Common myeloid progenitor, CD34-positive (primary cell): ENCODE measurements at regions not wholly inside any gene's neighbourhood (a gene's known extent, or its start where the extent isn't known, plus 50 kb on each side); places are given as distances from the start of the nearest gene placed in this dataset.
A peak's percentile ranks its signal among the peaks of the same experiment; 100 is the strongest.

ENCODE experiments used
- CTCF ChIA-PET: fragments of 350-600 bp; sonication (Branson Sonifier 250); formaldehyde crosslinking; loops from one replicate; lab custom pipeline; 2021; ENCODE audit warnings: antibody characterized with exemption; lab: Charles Lee
- POLR2A ChIA-PET: fragments of 350-600 bp; sonication (Branson Sonifier 250); formaldehyde crosslinking; loops from one replicate; lab custom pipeline; 2021; ENCODE audit warnings: antibody characterized with exemption; lab: Charles Lee
- DNase-seq, 3 donors: peaks; one replicate each; pipeline versions ENCODE4 v3.0.0 to v3.0.0-alpha.2; 2013
- H3K27ac ChIP-seq, 2 experiments: 1 replicate in 1 of 2; 2 replicates in 1 of 2; pipeline ENCODE4 v1.7.0; 2013; ENCODE audit warnings: inconsistent platforms in 2 of 2, low read length in 2 of 2, mild to moderate bottlenecking in 2 of 2, low read depth in 1 of 2, moderate library complexity in 1 of 2; ENCODE audit not compliant: severe bottlenecking in 2 of 2, insufficient read depth in 1 of 2, poor library complexity in 1 of 2
- H3K27me3 ChIP-seq, 5 experiments: replicated peaks in 2 of 5; 1 replicate in 3 of 5; 2 replicates in 2 of 5; pipeline versions ENCODE4 v1.6.1 to v1.7.0; 2013; ENCODE audit warnings: low read length in 4 of 5, mild to moderate bottlenecking in 2 of 5, moderate library complexity in 2 of 5, inconsistent platforms in 1 of 5; ENCODE audit not compliant: insufficient read depth in 5 of 5, control insufficient read depth in 4 of 5
- H3K36me3 ChIP-seq, 4 experiments: 1 replicate in 2 of 4; 2 replicates in 2 of 4; pipeline versions ENCODE4 v1.6.1 to v1.7.0; 2013; ENCODE audit warnings: low read length in 3 of 4, control low read depth in 1 of 4, mild to moderate bottlenecking in 1 of 4; ENCODE audit not compliant: control insufficient read depth in 4 of 4, insufficient read depth in 4 of 4
- H3K4me1 ChIP-seq, 4 experiments: 1 replicate in 3 of 4; 2 replicates in 1 of 4; pipeline versions ENCODE4 v1.6.1 to v1.7.1; 2013; ENCODE audit warnings: low read length in 3 of 4, mild to moderate bottlenecking in 3 of 4, control low read depth in 1 of 4, inconsistent platforms in 1 of 4, moderate library complexity in 1 of 4; ENCODE audit not compliant: control insufficient read depth in 4 of 4, insufficient read depth in 4 of 4; ENCODE audit errors: control extremely low read depth in 1 of 4
- H3K4me3 ChIP-seq, 7 experiments: 1 replicate in 4 of 7; 2 replicates in 3 of 7; pipeline versions ENCODE4 v1.5.1 to v1.7.0; 2013; ENCODE audit warnings: mild to moderate bottlenecking in 7 of 7, low read length in 6 of 7, moderate library complexity in 6 of 7, inconsistent platforms in 2 of 7, low read depth in 2 of 7, control low read depth in 1 of 7; ENCODE audit not compliant: insufficient read depth in 4 of 7, control insufficient read depth in 1 of 7; ENCODE audit errors: extremely low read depth in 1 of 7
- H3K9me3 ChIP-seq, 5 experiments: 1 replicate in 4 of 5; 2 replicates in 1 of 5; pipeline versions ENCODE4 v1.6.1 to v1.7.1; 2013; ENCODE audit warnings: low read length in 4 of 5, mild to moderate bottlenecking in 2 of 5, inconsistent platforms in 1 of 5, low read depth in 1 of 5, moderate library complexity in 1 of 5; ENCODE audit not compliant: control insufficient read depth in 4 of 5, insufficient read depth in 2 of 5; ENCODE audit errors: control extremely low read depth in 1 of 5
- WGBS: methylation state at CpG from one replicate; pipeline ENCODE4 v1.1.5; 2013; ENCODE audit not compliant: insufficient coverage; 5-methylcytosine and 5-hydroxymethylcytosine counted together

- Histone ChIP-seq H3K36me3 (no peaks in the 10 kb centered on the region), H3K27me3 (peaks cover 0 to 2% (median 0%) of the 10 kb centered on the region in 5 experiments), H3K27ac (no peak overlapping the region), H3K4me3 (no peak overlapping the region), H3K4me1 (no peaks in the 10 kb centered on the region), H3K9me3 (peaks cover 0 to 4% (median 0%) of the 10 kb centered on the region in 5 experiments)
- DNase-seq, result no peak
- CTCF ChIA-PET, result interaction anchor here (1.0 kb wide), 1 partner anchor 12 kb away, joined by 3 read pairs; no protein-coding TSS in a partner anchor
- 100% methylated on average over 3 of the region's 6 CpGs for WGBS
- POLR2A ChIA-PET, result no interaction called here
Measured at GRCh38 chr10:21213381-21213780, 312.1 kb downstream of the SKIDA1 start.

GRCh38 chr10:21212912-21213311 lies 312.6 kb downstream of the SKIDA1 start:
- CTCF ChIA-PET, result interaction anchor here (1.0 kb wide), 1 partner anchor 11 kb away, joined by 3 read pairs; no protein-coding TSS in a partner anchor
- POLR2A ChIA-PET, result no interaction called here
- Histone ChIP-seq H3K36me3 (no peaks in the 10 kb centered on the region), H3K9me3 (peaks cover 0 to 5% (median 0%) of the 10 kb centered on the region in 5 experiments), H3K27ac (no peak overlapping the region), H3K27me3 (peaks cover 0 to 2% (median 0%) of the 10 kb centered on the region in 5 experiments), H3K4me3 (no peak overlapping the region), H3K4me1 (no peaks in the 10 kb centered on the region)
- no peak for DNase-seq
- WGBS, result 100% methylated on average over 3 of the region's 5 CpGs

GRCh38 chr10:21212348-21212747 lies 313.1 kb downstream of the SKIDA1 start:
- H3K27ac ChIP-seq, result no peak overlapping the region
- WGBS, result 61% methylated on average over 10 of the region's 11 CpGs
- H3K4me3 ChIP-seq, result no peak overlapping the region
- DNase-seq, result peak in 1 of 3 donors; percentile 7
- H3K36me3 ChIP-seq, result no peaks in the 10 kb centered on the region
- peaks cover 0 to 2% (median 1%) of the 10 kb centered on the region in 5 experiments for H3K27me3 ChIP-seq
- POLR2A ChIA-PET, result no interaction called here
- peaks cover 0 to 11% (median 2%) of the 10 kb centered on the region in 5 experiments for H3K9me3 ChIP-seq
- CTCF ChIA-PET, result no interaction called here
- H3K4me1 ChIP-seq, result no peaks in the 10 kb centered on the region

- Histone ChIP-seq H3K4me1 (no peaks in the 10 kb centered on the region), H3K36me3 (no peaks in the 10 kb centered on the region), H3K4me3 (no peak overlapping the region), H3K9me3 (peaks cover 0 to 13% (median 2%) of the 10 kb centered on the region in 5 experiments), H3K27me3 (peaks cover 0 to 4% (median 0%) of the 10 kb centered on the region in 5 experiments), H3K27ac (no peak overlapping the region)
- POLR2A ChIA-PET, result no interaction called here
- CTCF ChIA-PET, result no interaction called here
- no peak for DNase-seq
- WGBS, result 91% methylated on average over 4 of the region's 4 CpGs
Measured at GRCh38 chr10:21209495-21209894, 312.4 kb upstream of the NEBL start.

- peaks cover 0 to 13% (median 2%) of the 10 kb centered on the region in 5 experiments for H3K9me3 ChIP-seq
- H3K4me1 ChIP-seq, result no peaks in the 10 kb centered on the region
- H3K27me3 ChIP-seq, result peaks cover 0 to 5% (median under 1%) of the 10 kb centered on the region in 5 experiments
- H3K27ac ChIP-seq, result no peak overlapping the region
- no peak for DNase-seq
- H3K36me3 ChIP-seq, result no peaks in the 10 kb centered on the region
- WGBS, result 73% methylated on average over 2 of the region's 7 CpGs
- ChIA-PET CTCF (no interaction called here), POLR2A (no interaction called here)
- no peak overlapping the region for H3K4me3 ChIP-seq
Measured at GRCh38 chr10:21208666-21209316, 311.7 kb upstream of the NEBL start.

- ChIA-PET CTCF (no interaction called here), POLR2A (no interaction called here)
- DNase-seq, result no peak
- WGBS, result 100% methylated on average over 1 of the region's 4 CpGs
- H3K36me3 ChIP-seq, result no peaks in the 10 kb centered on the region
- H3K9me3 ChIP-seq, result peaks cover 0 to 13% (median 2%) of the 10 kb centered on the region in 5 experiments
- H3K27ac ChIP-seq, result no peak overlapping the region
- H3K27me3 ChIP-seq, result peaks cover 0 to 5% (median under 1%) of the 10 kb centered on the region in 5 experiments
- no peak overlapping the region for H3K4me3 ChIP-seq
- no peaks in the 10 kb centered on the region for H3K4me1 ChIP-seq
Measured at GRCh38 chr10:21207852-21208646, 310.9 kb upstream of the NEBL start.

- POLR2A ChIA-PET, result no interaction called here
- Histone ChIP-seq H3K9me3 (peaks cover 0 to 13% (median 2%) of the 10 kb centered on the region in 5 experiments), H3K27me3 (peaks cover 0 to 8% (median 0%) of the 10 kb centered on the region in 5 experiments), H3K27ac (no peak overlapping the region), H3K36me3 (no peaks in the 10 kb centered on the region), H3K4me1 (no peaks in the 10 kb centered on the region), H3K4me3 (no peak overlapping the region)
- DNase-seq, result no peak
- CTCF ChIA-PET, result no interaction called here
Measured at GRCh38 chr10:21205328-21205727, 308.2 kb upstream of the NEBL start.
